Stimulated activated naive B cell treated with anti-CD40 and anti-IgM and Interleukin-4, amounts not matched to agents 10 μg/mL and 1 μg/mL and 100 μg/mL, for 72 hours (primary cell): ENCODE measurements at regions not wholly inside any gene's neighbourhood (a gene's known extent, or its start where the extent isn't known, plus 50 kb on each side); places are given as distances from the start of the nearest gene placed in this dataset.

Experiments
- ATAC-seq, 2 donors: fragments of 150-1000 bp; cut with Tn5 transposase; replicated peaks; 2 replicates each; pipeline ENCODE4 v1.10.0; 2021; ENCODE audit warnings: moderate library complexity in 1 of 2
- DNase-seq: peaks from one replicate; pipeline ENCODE4 v3.0.0; 2021
- H3K27ac Mint-ChIP-seq: one replicate; pipeline ENCODE4 v1.8.0; 2022; ENCODE audit warnings: mild to moderate bottlenecking, mixed read lengths
- H3K27me3 Mint-ChIP-seq, 2 donors: one replicate each; pipeline ENCODE4 v1.8.0; 2022; ENCODE audit warnings: mixed read lengths in 2 of 2
- H3K36me3 Mint-ChIP-seq, 2 donors: one replicate each; pipeline ENCODE4 v1.8.0; 2022; ENCODE audit warnings: mixed read lengths in 2 of 2, mild to moderate bottlenecking in 1 of 2
- H3K4me1 Mint-ChIP-seq, 2 donors: one replicate each; pipeline ENCODE4 v1.8.0; 2022; ENCODE audit warnings: mixed read lengths in 2 of 2, mild to moderate bottlenecking in 1 of 2
- H3K4me3 Mint-ChIP-seq, 2 donors: one replicate each; pipeline ENCODE4 v1.8.0; 2022; ENCODE audit warnings: mild to moderate bottlenecking in 2 of 2, mixed read lengths in 2 of 2, moderate library complexity in 1 of 2
- H3K9me3 Mint-ChIP-seq, 2 donors: one replicate each; pipeline ENCODE4 v1.8.0; 2022; ENCODE audit warnings: mixed read lengths in 2 of 2, mild to moderate bottlenecking in 1 of 2

DNA sequence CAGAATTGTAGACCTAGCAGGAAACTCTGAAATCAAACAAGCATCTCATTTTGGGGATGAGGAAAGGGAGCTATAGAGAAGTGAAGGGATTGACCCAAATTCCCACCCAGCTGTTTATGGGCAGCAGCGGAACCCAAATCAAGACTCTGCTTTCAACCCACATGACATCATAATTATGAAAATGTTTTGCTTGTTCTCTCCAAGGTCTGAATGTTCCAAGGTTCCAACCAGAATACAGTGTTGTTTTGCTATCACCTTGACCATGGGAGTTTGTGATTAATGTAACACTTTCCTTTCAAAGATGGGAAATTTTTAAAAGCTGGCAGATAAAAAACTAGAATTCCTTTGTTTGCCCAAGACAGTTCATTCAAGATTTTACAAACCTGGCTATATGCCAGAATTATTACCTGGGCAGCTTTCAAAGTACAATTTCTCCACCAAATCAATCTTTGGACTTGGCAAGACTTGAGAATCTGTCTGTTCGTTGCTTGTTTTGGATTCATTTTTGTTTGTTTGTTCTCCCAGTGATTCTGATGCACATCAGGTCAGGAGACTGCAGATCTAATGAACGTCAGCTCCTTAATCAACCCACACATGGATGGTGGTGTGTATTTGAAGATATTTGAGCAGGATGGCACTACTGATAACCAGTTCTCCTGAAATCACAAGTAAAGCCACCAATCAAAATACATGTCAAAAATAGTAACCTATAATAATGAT lies 322.7 kb downstream of the FOXO1 start:
- peaks cover 8 to 34% of the 10 kb centered on the region in 2 donors for H3K4me1 Mint-ChIP-seq
- DNase-seq (no peak), ATAC-seq (no peak)
- no peak overlapping the region for H3K27ac Mint-ChIP-seq
- peaks cover 0 to 4% of the 10 kb centered on the region in 2 donors for H3K36me3 Mint-ChIP-seq
- no peaks in the 10 kb centered on the region for H3K27me3 Mint-ChIP-seq
- peaks cover 0 to 3% of the 10 kb centered on the region in 2 donors for H3K9me3 Mint-ChIP-seq
- no peak overlapping the region for H3K4me3 Mint-ChIP-seq

DNA sequence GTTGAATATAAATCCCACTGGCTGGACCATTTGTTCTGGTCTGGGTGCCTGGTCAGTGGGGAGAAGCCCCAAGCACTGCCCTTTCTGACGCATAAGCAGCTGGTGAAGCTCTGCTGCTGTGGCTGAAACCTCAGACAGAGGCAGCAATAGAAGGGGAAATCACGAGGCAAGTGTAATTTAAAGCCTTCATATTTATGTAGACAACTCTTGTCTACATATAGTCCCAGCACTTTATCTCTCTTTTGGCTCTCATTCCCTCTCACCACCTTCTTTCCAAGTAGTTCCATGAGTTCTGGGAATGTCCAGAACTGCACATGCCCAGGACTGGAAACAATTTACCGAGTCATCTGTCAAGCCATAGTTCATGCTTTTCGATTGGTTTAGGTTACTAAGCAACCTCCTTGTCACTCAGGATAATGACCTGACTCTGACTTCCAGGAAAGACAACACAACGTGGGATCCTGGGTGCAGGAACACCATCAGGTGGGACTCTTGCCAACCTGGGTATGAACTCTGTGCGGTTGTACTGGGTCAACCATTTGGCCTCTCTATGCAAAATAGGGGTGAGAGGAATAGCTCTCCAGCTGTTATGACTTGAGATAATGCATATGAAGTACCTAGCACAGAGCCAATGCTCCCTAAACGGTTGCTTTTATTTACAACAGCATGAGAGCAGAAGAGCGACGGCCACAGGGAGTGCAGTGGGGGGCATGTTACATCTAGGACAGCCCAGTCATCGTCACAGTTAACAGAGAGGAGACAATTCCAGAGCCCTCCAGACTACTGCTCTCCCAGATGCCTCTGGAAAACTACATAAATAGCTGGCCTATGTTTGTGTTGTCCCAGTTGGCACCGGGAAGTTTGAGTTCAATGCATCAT lies 321.9 kb downstream of the FOXO1 start:
- Mint-ChIP-seq H3K9me3 (peaks cover 0 to 3% of the 10 kb centered on the region in 2 donors), H3K27me3 (no peaks in the 10 kb centered on the region), H3K4me3 (no peak overlapping the region), H3K27ac (no peak overlapping the region), H3K4me1 (peaks cover 9 to 34% of the 10 kb centered on the region in 2 donors), H3K36me3 (peaks cover 0 to 4% of the 10 kb centered on the region in 2 donors)
- no peak for DNase-seq
- ATAC-seq = peak; percentile 31 to 66

GRCh38 chr13:40345149-40345514 lies 321.3 kb downstream of the FOXO1 start:
- ATAC-seq = peak; percentile 7 to 38
- H3K4me3 Mint-ChIP-seq = no peak overlapping the region

DNA sequence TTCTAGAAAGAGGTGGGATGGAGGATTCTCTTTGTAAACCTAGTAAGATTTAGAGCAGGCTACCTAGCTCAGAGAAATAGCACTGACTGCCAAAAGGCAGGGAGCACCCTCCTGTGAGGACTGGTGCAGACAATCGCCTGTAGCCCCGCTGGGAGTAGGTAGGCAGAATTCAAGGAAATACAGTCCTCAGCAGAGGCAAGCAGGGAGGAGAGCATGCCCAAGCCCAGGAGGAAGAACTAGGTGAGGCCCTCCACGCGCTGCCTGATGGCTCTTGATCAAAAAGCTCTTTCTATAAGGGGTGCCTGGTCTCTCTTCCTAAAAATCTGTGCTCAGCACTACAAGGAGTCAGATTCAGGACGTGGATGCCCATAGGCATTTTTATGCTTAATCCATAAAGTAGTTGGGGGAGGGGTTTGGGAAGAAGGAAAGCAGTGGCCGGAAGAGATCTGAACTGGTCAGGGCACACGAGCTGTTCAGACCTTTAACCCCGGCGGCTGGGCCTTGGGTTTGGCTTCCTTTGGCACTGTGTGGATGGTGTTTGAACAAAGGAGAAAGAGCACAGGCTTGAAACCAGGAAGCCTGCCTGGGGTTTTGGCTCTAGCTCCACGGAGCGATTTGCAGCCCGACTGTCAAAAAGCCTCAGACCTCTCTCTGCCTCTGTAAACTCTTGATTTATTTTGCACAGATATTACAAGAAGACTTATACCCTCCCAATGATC lies 320.6 kb downstream of the FOXO1 start:
- H3K9me3 Mint-ChIP-seq = peaks cover 0 to 3% of the 10 kb centered on the region in 2 donors
- peaks cover 0 to 4% of the 10 kb centered on the region in 2 donors for H3K36me3 Mint-ChIP-seq
- H3K4me1 Mint-ChIP-seq = peaks cover 10 to 29% of the 10 kb centered on the region in 2 donors
- DNase-seq = no peak
- no peak for ATAC-seq
- H3K27ac Mint-ChIP-seq = no peak overlapping the region
- H3K27me3 Mint-ChIP-seq = no peaks in the 10 kb centered on the region
- H3K4me3 Mint-ChIP-seq = no peak overlapping the region

More at GRCh38 chr13:40345149-40345514, 321.3 kb downstream of the FOXO1 start:
- H3K36me3 Mint-ChIP-seq = peaks cover 0 to 4% of the 10 kb centered on the region in 2 donors
- DNase-seq = no peak
- no peak overlapping the region for H3K27ac Mint-ChIP-seq
- no peaks in the 10 kb centered on the region for H3K27me3 Mint-ChIP-seq
- peaks cover 10 to 34% of the 10 kb centered on the region in 2 donors for H3K4me1 Mint-ChIP-seq
- H3K9me3 Mint-ChIP-seq = peaks cover 0 to 3% of the 10 kb centered on the region in 2 donors

- Mint-ChIP-seq H3K4me3 (no peak overlapping the region), H3K4me1 (peaks cover 12 to 32% of the 10 kb centered on the region in 2 donors)
- ATAC-seq = no peak
Measured at GRCh38 chr13:40346592-40346991, 319.8 kb downstream of the FOXO1 start.

GRCh38 chr13:40348096-40348679 lies 318.3 kb downstream of the FOXO1 start:
- H3K27ac Mint-ChIP-seq = no peak overlapping the region
- no peak for ATAC-seq
- no peaks in the 10 kb centered on the region for H3K27me3 Mint-ChIP-seq
- H3K4me1 Mint-ChIP-seq = peaks cover 13 to 42% of the 10 kb centered on the region in 2 donors
- no peak for DNase-seq
- no peak overlapping the region for H3K4me3 Mint-ChIP-seq
- H3K9me3 Mint-ChIP-seq = no peaks in the 10 kb centered on the region
- no peaks in the 10 kb centered on the region for H3K36me3 Mint-ChIP-seq

More at GRCh38 chr13:40346592-40346991, 319.8 kb downstream of the FOXO1 start:
- no peaks in the 10 kb centered on the region for H3K27me3 Mint-ChIP-seq
- H3K9me3 Mint-ChIP-seq = peaks cover 0 to 3% of the 10 kb centered on the region in 2 donors
- H3K27ac Mint-ChIP-seq = no peak overlapping the region
- peaks cover 0 to 4% of the 10 kb centered on the region in 2 donors for H3K36me3 Mint-ChIP-seq
- DNase-seq = no peak

- Mint-ChIP-seq H3K27ac (no peak overlapping the region), H3K9me3 (no peaks in the 10 kb centered on the region), H3K4me3 (no peak overlapping the region), H3K36me3 (no peaks in the 10 kb centered on the region), H3K27me3 (no peaks in the 10 kb centered on the region), H3K4me1 (peaks cover 7 to 29% of the 10 kb centered on the region in 2 donors)
- ATAC-seq (no peak), DNase-seq (no peak)
Measured at GRCh38 chr13:40350283-40350992, 316.0 kb downstream of the FOXO1 start.

GRCh38 chr13:40351537-40352379 lies 314.7 kb downstream of the FOXO1 start:
- H3K9me3 Mint-ChIP-seq = no peaks in the 10 kb centered on the region
- H3K4me1 Mint-ChIP-seq = peaks cover 5 to 35% of the 10 kb centered on the region in 2 donors
- no peak for DNase-seq
- H3K36me3 Mint-ChIP-seq = no peaks in the 10 kb centered on the region
- H3K4me3 Mint-ChIP-seq = no peak overlapping the region
- H3K27me3 Mint-ChIP-seq = no peaks in the 10 kb centered on the region
- no peak overlapping the region for H3K27ac Mint-ChIP-seq
- ATAC-seq = no peak

GRCh38 chr13:40352380-40352778 lies 314.1 kb downstream of the FOXO1 start:
- Mint-ChIP-seq H3K27me3 (no peaks in the 10 kb centered on the region), H3K4me3 (no peak overlapping the region), H3K4me1 (peaks cover 5 to 35% of the 10 kb centered on the region in 2 donors), H3K9me3 (no peaks in the 10 kb centered on the region), H3K36me3 (no peaks in the 10 kb centered on the region), H3K27ac (no peak overlapping the region)
- ATAC-seq (no peak), DNase-seq (no peak)

DNA sequence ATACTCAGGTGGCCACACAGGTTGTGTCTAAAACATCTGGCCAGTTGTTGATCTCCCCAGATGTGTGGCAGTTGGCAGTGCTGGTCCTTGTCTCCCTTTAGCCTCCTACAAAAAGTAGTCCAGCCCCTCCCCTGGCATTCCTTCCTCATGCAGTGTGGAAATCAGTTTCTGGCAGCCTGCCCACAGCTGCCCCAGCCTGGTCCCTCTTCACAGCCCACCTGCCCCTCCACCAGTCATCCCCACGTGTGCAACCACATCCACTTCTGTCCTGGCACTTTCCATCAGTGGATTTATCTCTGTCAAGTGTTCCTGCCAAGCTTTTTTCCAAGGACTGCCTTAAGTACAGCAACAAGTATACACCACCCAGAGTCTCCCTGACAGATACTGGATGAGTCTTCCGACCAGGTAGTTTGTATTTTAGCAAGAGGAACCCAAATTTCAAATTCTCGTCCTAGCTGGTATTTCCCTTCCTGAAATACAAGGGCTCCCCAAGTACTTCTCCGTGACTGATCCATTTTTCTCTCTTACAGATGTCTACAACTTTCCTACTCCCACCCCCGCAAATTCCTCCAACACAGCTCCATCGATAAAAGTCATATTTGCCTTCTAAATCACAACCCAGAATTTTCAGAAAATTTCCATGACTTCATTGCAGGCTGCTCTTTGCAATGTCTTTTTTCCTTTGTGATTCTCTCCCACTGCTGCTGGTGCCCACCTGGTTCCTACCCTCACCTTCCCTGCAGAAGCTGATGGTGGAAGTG lies 313.5 kb downstream of the FOXO1 start:
- Mint-ChIP-seq H3K27me3 (no peaks in the 10 kb centered on the region), H3K36me3 (no peaks in the 10 kb centered on the region), H3K27ac (no peak overlapping the region), H3K4me3 (no peak overlapping the region), H3K4me1 (peaks cover 5 to 35% of the 10 kb centered on the region in 2 donors), H3K9me3 (no peaks in the 10 kb centered on the region)
- no peak for DNase-seq
- no peak for ATAC-seq

DNA sequence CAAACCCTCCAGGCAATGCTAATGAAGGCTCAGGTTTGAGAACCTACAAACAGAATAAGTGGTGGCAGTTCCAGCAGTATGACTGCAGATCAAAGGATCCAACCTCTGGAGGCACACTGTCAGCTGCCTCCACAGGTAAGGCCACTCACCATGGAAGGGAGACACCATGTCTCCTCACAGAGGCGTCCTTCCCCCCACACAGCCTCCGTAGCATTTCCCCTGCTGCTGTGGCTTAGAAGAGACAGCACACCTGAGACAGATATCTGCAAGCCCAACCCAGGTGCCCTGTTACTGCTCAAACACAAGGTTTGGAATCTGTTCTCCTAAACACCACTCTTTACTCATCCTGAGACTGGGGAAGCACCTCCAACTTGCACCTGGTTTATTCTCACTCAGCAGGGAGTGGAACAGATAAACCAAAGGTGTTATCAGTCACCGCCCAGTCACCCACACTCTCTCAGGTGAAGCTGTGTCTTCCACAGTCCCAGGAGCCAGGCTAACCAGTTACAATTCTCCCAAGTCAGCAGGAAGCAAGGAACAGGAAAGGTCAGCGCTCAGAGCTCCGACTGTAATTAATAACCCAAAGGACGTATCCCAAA lies 311.2 kb downstream of the FOXO1 start:
- Mint-ChIP-seq H3K4me1 (peaks cover 3 to 35% of the 10 kb centered on the region in 2 donors), H3K9me3 (no peaks in the 10 kb centered on the region), H3K27ac (no peak overlapping the region), H3K36me3 (no peaks in the 10 kb centered on the region), H3K27me3 (no peaks in the 10 kb centered on the region), H3K4me3 (no peak overlapping the region)
- ATAC-seq (peak in 1 of 2 donors; percentile 27), DNase-seq (no peak)

DNA sequence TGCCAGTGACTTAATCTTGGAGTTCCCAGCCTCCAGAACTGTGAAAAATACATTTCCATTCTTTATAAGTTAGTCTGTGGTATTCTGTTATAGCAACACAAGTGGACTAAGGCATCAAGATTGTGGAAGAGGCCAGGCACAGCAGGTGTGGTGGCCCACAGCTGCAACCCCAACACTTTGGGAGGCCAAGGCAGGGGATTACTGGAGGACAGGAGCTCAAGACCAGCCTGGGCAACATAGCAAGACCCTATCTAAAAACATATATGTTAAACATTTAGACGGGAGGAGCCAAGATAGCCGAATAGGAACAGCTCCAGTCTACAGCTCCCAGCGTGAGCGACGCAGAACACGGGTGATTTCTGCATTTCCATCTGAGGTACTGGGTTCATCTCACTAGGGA lies 310.4 kb downstream of the FOXO1 start:
- H3K27me3 Mint-ChIP-seq = no peaks in the 10 kb centered on the region
- H3K4me3 Mint-ChIP-seq = no peak overlapping the region
- no peak overlapping the region for H3K27ac Mint-ChIP-seq
- ATAC-seq = no peak
- no peaks in the 10 kb centered on the region for H3K9me3 Mint-ChIP-seq
- DNase-seq = no peak
- H3K36me3 Mint-ChIP-seq = no peaks in the 10 kb centered on the region
- peaks cover 3 to 35% of the 10 kb centered on the region in 2 donors for H3K4me1 Mint-ChIP-seq
